ENCODE measurements at regions not wholly inside any gene's neighbourhood (a gene's known extent, or its start where the extent isn't known, plus 50 kb on each side); places are given as distances from the start of the nearest gene placed in this dataset.

DNA sequence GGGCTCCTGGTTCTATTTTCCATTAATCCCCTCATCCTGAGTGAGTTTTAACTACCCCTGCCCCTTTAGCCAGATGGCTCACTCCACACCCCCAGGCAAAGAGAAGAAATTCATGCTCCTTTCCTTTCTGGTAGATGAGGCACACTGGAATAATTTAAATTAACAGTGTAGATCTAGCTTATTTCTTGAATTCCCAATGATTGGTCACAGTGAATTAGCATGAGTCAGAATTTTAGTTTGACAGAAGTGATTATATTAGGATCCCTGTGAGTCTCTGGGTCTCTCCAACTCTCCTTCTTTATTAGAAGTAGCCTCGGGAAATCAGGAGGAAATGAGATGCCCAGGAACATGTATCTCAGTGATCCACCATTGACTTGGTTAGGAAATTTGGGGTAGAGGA, 103.1 kb upstream of the KAZN start:
- H3K4me3 ChIP-seq (replicated peaks in 1 of 3; ENCODE audit: insufficient read depth in 1 of 3, low read depth in 2 of 3, low read length in 3 of 3), result no peak overlapping the region
- no peaks in the 10 kb centered on the region for H3K27me3 ChIP-seq (ENCODE audit: control insufficient read depth in 1 of 2, insufficient read depth in 2 of 2, low read length in 2 of 2)
- WGBS (ENCODE audit: low lambda C conversion rate), result 0% methylated on average over 1 of the region's 1 CpG
- H2AFZ ChIP-seq (ENCODE audit: low read length), result no peak overlapping the region
- H3K36me3 ChIP-seq (replicated peaks in 1 of 2; ENCODE audit: control insufficient read depth in 1 of 2, insufficient read depth in 2 of 2, low read length in 2 of 2), result no peaks in the 10 kb centered on the region
- no peak for DNase-seq (ENCODE audit: low spot score)
- no peaks in the 10 kb centered on the region for H3K4me1 ChIP-seq (ENCODE audit: insufficient read depth, low read length)
- TF ChIP-seq ZNF282 (IDR thresholded peaks at IDR 0.05; ENCODE audit: partially characterized antibody) (no peak), ELF4 (CRISPR knock-in tag; IDR thresholded peaks at IDR 0.05; ENCODE audit: borderline replicate concordance) (no peak)
- BruUV-seq (replicated peaks), result no TSS peak
- no peaks in the 10 kb centered on the region for H3K9me3 ChIP-seq (ENCODE audit: low read length)
- H3K79me2 ChIP-seq (ENCODE audit: insufficient read depth, low read length), result no peaks in the 10 kb centered on the region
- ATAC-seq, result no peak
- no peaks in the 10 kb centered on the region for H4K20me1 ChIP-seq (ENCODE audit: insufficient read depth, low read length)
- ChIA-PET POLR2A (no interaction called here), CTCF (ENCODE audit: low intra/inter-chr PET ratio, low total read pairs) (no interaction called here)
- in situ Hi-C loops (cut with HindIII; ENCODE audit: extremely low pct_ligation_motif_present, low pct_unique_long_range_greater_than_20kb), result no loop called here
- no peak overlapping the region for H3K4me2 ChIP-seq (ENCODE audit: low read depth, low read length)
- intact Hi-C loops (cut with micrococcal nuclease; ENCODE audit: unreplicated experiment), result no loop called here
- FAIRE-seq, result no peak
- no peak overlapping the region for H3K9ac ChIP-seq (ENCODE audit: insufficient read depth, low read depth, low read length)
- H3K27ac ChIP-seq (ENCODE audit: extremely low read length, insufficient read depth, low read length), result no peak overlapping the region

DNA sequence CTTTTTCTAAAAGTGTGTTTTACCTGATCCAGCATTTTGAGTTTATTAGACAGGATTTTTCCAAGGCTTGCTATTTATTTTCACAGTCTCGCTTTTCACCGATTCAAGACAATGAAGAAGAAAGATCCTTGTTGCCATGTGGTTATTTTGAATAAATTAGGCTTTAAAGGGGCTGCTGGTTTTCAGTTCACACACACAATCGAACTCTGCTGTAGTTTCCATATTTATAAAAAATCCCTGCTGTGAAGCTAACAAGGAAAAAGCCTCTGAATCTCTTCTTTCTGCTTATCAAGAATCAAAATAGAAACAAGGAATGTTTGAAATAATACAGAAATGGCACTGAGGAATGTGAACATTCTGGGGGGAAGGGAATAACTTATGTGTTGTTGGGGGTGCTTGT, 102.5 kb upstream of the KAZN start:
- Histone ChIP-seq H3K36me3 (replicated peaks in 1 of 2; ENCODE audit: control insufficient read depth in 1 of 2, insufficient read depth in 2 of 2, low read length in 2 of 2) (no peaks in the 10 kb centered on the region), H3K27me3 (ENCODE audit: control insufficient read depth in 1 of 2, insufficient read depth in 2 of 2, low read length in 2 of 2) (no peaks in the 10 kb centered on the region), H3K4me1 (ENCODE audit: insufficient read depth, low read length) (no peaks in the 10 kb centered on the region), H3K79me2 (ENCODE audit: insufficient read depth, low read length) (no peaks in the 10 kb centered on the region), H4K20me1 (ENCODE audit: insufficient read depth, low read length) (no peaks in the 10 kb centered on the region), H3K9ac (ENCODE audit: insufficient read depth, low read depth, low read length) (no peak overlapping the region), H3K4me3 (replicated peaks in 1 of 3; ENCODE audit: insufficient read depth in 1 of 3, low read depth in 2 of 3, low read length in 3 of 3) (no peak overlapping the region), H3K9me3 (ENCODE audit: low read length) (no peaks in the 10 kb centered on the region), H2AFZ (ENCODE audit: low read length) (no peak overlapping the region), H3K4me2 (ENCODE audit: low read depth, low read length) (no peak overlapping the region), H3K27ac (ENCODE audit: extremely low read length, insufficient read depth, low read length) (no peak overlapping the region)
- in situ Hi-C loops (cut with HindIII; ENCODE audit: extremely low pct_ligation_motif_present, low pct_unique_long_range_greater_than_20kb), result no loop called here
- WGBS (ENCODE audit: low lambda C conversion rate), result 0% methylated on average over 3 of the region's 3 CpGs
- CTCF ChIA-PET (ENCODE audit: low intra/inter-chr PET ratio, low total read pairs), result no interaction called here
- no TSS peak for BruUV-seq (replicated peaks)
- ATAC-seq (no peak), DNase-seq (ENCODE audit: low spot score) (no peak), FAIRE-seq (no peak)
- POLR2A ChIA-PET, result no interaction called here
- intact Hi-C loops (cut with micrococcal nuclease; ENCODE audit: unreplicated experiment), result no loop called here
- TF ChIP-seq, protein P1, sequence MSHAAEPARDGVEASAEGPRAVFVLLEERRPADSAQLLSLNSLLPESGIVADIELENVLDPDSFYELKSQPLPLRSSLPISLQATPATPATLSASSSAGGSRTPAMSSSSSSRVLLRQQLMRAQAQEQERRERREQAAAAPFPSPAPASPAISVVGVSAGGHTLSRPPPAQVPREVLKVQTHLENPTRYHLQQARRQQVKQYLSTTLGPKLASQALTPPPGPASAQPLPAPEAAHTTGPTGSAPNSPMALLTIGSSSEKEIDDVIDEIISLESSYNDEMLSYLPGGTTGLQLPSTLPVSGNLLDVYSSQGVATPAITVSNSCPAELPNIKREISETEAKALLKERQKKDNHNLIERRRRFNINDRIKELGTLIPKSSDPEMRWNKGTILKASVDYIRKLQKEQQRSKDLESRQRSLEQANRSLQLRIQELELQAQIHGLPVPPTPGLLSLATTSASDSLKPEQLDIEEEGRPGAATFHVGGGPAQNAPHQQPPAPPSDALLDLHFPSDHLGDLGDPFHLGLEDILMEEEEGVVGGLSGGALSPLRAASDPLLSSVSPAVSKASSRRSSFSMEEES (CRISPR knock-in tag; IDR thresholded peaks at IDR 0.05), result no peak
- TF ChIP-seq FOXM1 (CRISPR knock-in tag; IDR thresholded peaks at IDR 0.05), result no peak
- TF ChIP-seq FOXJ3 (CRISPR knock-in tag; IDR thresholded peaks at IDR 0.05; ENCODE audit: borderline replicate concordance), result no peak
- TF ChIP-seq, protein P2, sequence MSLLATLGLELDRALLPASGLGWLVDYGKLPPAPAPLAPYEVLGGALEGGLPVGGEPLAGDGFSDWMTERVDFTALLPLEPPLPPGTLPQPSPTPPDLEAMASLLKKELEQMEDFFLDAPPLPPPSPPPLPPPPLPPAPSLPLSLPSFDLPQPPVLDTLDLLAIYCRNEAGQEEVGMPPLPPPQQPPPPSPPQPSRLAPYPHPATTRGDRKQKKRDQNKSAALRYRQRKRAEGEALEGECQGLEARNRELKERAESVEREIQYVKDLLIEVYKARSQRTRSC (CRISPR knock-in tag; IDR thresholded peaks at IDR 0.05; ENCODE audit: low read depth), result no peak
- no peak for TF ChIP-seq ZNF720 (CRISPR knock-in tag; IDR thresholded peaks at IDR 0.05)
- no peak for TF ChIP-seq GATAD1 (CRISPR knock-in tag; IDR thresholded peaks at IDR 0.05)
- TF ChIP-seq, protein P3, sequence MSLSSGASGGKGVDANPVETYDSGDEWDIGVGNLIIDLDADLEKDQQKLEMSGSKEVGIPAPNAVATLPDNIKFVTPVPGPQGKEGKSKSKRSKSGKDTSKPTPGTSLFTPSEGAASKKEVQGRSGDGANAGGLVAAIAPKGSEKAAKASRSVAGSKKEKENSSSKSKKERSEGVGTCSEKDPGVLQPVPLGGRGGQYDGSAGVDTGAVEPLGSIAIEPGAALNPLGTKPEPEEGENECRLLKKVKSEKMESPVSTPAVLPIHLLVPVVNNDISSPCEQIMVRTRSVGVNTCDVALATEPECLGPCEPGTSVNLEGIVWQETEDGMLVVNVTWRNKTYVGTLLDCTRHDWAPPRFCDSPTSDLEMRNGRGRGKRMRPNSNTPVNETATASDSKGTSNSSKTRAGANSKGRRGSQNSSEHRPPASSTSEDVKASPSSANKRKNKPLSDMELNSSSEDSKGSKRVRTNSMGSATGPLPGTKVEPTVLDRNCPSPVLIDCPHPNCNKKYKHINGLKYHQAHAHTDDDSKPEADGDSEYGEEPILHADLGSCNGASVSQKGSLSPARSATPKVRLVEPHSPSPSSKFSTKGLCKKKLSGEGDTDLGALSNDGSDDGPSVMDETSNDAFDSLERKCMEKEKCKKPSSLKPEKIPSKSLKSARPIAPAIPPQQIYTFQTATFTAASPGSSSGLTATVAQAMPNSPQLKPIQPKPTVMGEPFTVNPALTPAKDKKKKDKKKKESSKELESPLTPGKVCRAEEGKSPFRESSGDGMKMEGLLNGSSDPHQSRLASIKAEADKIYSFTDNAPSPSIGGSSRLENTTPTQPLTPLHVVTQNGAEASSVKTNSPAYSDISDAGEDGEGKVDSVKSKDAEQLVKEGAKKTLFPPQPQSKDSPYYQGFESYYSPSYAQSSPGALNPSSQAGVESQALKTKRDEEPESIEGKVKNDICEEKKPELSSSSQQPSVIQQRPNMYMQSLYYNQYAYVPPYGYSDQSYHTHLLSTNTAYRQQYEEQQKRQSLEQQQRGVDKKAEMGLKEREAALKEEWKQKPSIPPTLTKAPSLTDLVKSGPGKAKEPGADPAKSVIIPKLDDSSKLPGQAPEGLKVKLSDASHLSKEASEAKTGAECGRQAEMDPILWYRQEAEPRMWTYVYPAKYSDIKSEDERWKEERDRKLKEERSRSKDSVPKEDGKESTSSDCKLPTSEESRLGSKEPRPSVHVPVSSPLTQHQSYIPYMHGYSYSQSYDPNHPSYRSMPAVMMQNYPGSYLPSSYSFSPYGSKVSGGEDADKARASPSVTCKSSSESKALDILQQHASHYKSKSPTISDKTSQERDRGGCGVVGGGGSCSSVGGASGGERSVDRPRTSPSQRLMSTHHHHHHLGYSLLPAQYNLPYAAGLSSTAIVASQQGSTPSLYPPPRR (CRISPR knock-in tag; IDR thresholded peaks at IDR 0.05; ENCODE audit: borderline replicate concordance), result no peak
- TF ChIP-seq TMF1 (CRISPR knock-in tag; IDR thresholded peaks at IDR 0.05; ENCODE audit: low read depth), result no peak
- TF ChIP-seq, protein P4, sequence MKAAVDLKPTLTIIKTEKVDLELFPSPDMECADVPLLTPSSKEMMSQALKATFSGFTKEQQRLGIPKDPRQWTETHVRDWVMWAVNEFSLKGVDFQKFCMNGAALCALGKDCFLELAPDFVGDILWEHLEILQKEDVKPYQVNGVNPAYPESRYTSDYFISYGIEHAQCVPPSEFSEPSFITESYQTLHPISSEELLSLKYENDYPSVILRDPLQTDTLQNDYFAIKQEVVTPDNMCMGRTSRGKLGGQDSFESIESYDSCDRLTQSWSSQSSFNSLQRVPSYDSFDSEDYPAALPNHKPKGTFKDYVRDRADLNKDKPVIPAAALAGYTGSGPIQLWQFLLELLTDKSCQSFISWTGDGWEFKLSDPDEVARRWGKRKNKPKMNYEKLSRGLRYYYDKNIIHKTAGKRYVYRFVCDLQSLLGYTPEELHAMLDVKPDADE (CRISPR knock-in tag; IDR thresholded peaks at IDR 0.05), result no peak
- TF ChIP-seq RBM39 (IDR thresholded peaks at IDR 0.05; ENCODE audit: low read depth, low read length, poor library complexity, severe bottlenecking), result no peak
